ENCODE measurements at regions not wholly inside any gene's neighbourhood (a gene's known extent, or its start where the extent isn't known, plus 50 kb on each side); places are given as distances from the start of the nearest gene placed in this dataset.

DNA sequence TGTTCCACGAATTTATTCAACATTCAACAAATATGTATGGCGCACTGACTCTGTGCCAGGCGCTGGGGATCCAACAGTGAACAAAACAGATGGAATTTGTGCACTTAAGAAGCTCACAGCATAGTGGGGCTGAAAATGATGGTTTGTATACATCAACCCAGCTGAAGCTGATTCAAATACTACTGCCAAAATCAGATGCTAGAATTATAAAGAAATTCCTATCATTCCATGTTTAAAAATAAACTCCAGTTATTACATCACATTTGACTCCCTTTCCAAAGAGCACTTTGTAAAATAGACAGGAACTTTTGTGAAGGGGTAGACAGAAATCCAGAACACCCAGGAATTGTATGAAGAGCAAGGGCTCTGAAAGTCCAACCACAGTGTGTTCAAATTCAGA is 54.1 kb downstream of the ZNF608 start:
- Histone ChIP-seq H3K27ac (ENCODE audit: low read depth, low read length) (no peak overlapping the region), H3K9me2 (ENCODE audit: insufficient read depth) (no peaks in the 10 kb centered on the region), H3K27me3 (ENCODE audit: insufficient read depth, low read length) (no peaks in the 10 kb centered on the region), H4K20me1 (ENCODE audit: insufficient read depth) (no peaks in the 10 kb centered on the region), H3K9me3 (ENCODE audit: control insufficient read depth in 1 of 2, insufficient read depth in 1 of 2, low read depth in 1 of 2, low read length in 2 of 2) (no peaks in the 10 kb centered on the region), H3K36me3 (ENCODE audit: control insufficient read depth in 1 of 2, insufficient read depth in 2 of 2, low read length in 2 of 2) (no peaks in the 10 kb centered on the region), H3K4me3 (replicated peaks in 1 of 2; ENCODE audit: low read depth in 1 of 2, low read length in 2 of 2) (no peak overlapping the region), H3K9ac (ENCODE audit: low read length) (no peak overlapping the region), H3K4me1 (ENCODE audit: control insufficient read depth in 1 of 2, insufficient read depth in 2 of 2, low read length in 2 of 2) (no peaks in the 10 kb centered on the region), H3K79me2 (ENCODE audit: insufficient read depth, low read length) (no peaks in the 10 kb centered on the region), H3K4me2 (ENCODE audit: low read length) (no peak overlapping the region), H2AFZ (ENCODE audit: low read depth, low read length, poor library complexity, severe bottlenecking) (no peak overlapping the region)
- ChIA-PET POLR2A (no interaction called here), CTCF (no interaction called here), RAD21 (ENCODE audit: low non-redundant PET in 1 of 2, low total read pairs in 2 of 2, uncharacterized antibody in 2 of 2, unreplicated experiment in 2 of 2) (no interaction called here)
- ATAC-seq (no peak), DNase-seq (ENCODE audit: low read depth, low spot score) (no peak)
- TF ChIP-seq EGR1 (IDR thresholded peaks at IDR 0.05; ENCODE audit: low read depth) (no peak), SIN3A (IDR thresholded peaks at IDR 0.05; ENCODE audit: low read depth) (no peak), EZH2phosphoT487 (IDR thresholded peaks at IDR 0.05; ENCODE audit: borderline replicate concordance) (no peak), ZFX (IDR thresholded peaks at IDR 0.05) (no peak), SRF (IDR thresholded peaks at IDR 0.05; ENCODE audit: low read depth) (no peak), EZH2 (IDR thresholded peaks at IDR 0.05) (no peak), RAD21 (IDR thresholded peaks at IDR 0.05; ENCODE audit: low read depth) (no peak)
- TF ChIP-seq, protein P1, sequence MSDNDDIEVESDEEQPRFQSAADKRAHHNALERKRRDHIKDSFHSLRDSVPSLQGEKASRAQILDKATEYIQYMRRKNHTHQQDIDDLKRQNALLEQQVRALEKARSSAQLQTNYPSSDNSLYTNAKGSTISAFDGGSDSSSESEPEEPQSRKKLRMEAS (IDR thresholded peaks at IDR 0.05) = no peak
- intact Hi-C loops (cut with micrococcal nuclease) = no loop called here
- no TSS peak for BruUV-seq (replicated peaks)

DNA sequence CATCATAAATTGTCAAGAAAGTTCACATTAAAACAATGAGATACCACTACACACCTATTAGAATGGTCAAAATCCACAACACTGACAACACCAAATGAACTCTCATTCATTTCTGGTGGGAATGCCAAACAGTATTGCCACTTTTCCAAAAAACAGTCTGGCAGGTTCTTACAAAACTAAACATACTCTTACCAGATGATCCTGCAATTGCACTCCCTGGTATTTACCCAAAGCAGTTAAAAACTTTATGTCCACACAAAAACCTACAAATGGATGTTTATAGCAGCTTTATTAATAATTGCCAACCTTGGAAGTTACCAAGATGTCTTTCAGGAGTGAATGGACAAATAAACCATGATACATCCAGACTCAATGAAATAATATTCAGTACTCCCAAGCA is 56.8 kb downstream of the ZNF608 start:
- intact Hi-C loops (cut with micrococcal nuclease) = no loop called here
- H3K4me2 ChIP-seq (ENCODE audit: low read length) = no peak overlapping the region
- no peak overlapping the region for H2AFZ ChIP-seq (ENCODE audit: low read depth, low read length, poor library complexity, severe bottlenecking)
- ChIA-PET RAD21 (ENCODE audit: low non-redundant PET in 1 of 2, low total read pairs in 2 of 2, uncharacterized antibody in 2 of 2, unreplicated experiment in 2 of 2) (no interaction called here), POLR2A (no interaction called here), CTCF (no interaction called here)
- H4K20me1 ChIP-seq (ENCODE audit: insufficient read depth) = no peaks in the 10 kb centered on the region
- H3K27ac ChIP-seq (ENCODE audit: low read depth, low read length) = no peak overlapping the region
- H3K79me2 ChIP-seq (ENCODE audit: insufficient read depth, low read length) = no peaks in the 10 kb centered on the region
- no peak overlapping the region for H3K9ac ChIP-seq (ENCODE audit: low read length)
- no peaks in the 10 kb centered on the region for H3K4me1 ChIP-seq (ENCODE audit: control insufficient read depth in 1 of 2, insufficient read depth in 2 of 2, low read length in 2 of 2)
- no peaks in the 10 kb centered on the region for H3K9me3 ChIP-seq (ENCODE audit: control insufficient read depth in 1 of 2, insufficient read depth in 1 of 2, low read depth in 1 of 2, low read length in 2 of 2)
- DNase-seq (ENCODE audit: low read depth, low spot score) (no peak), ATAC-seq (no peak)
- H3K4me3 ChIP-seq (replicated peaks in 1 of 2; ENCODE audit: low read depth in 1 of 2, low read length in 2 of 2) = no peak overlapping the region
- H3K27me3 ChIP-seq (ENCODE audit: insufficient read depth, low read length) = no peaks in the 10 kb centered on the region
- no peaks in the 10 kb centered on the region for H3K36me3 ChIP-seq (ENCODE audit: control insufficient read depth in 1 of 2, insufficient read depth in 2 of 2, low read length in 2 of 2)
- no peaks in the 10 kb centered on the region for H3K9me2 ChIP-seq (ENCODE audit: insufficient read depth)
- no TSS peak for BruUV-seq (replicated peaks)
- TF ChIP-seq ZFX (IDR thresholded peaks at IDR 0.05) = no peak
- no peak for TF ChIP-seq SP1 (IDR thresholded peaks at IDR 0.05; ENCODE audit: low read depth)
- no peak for TF ChIP-seq TCF7L2 (IDR thresholded peaks at IDR 0.05; ENCODE audit: borderline replicate concordance, extremely low read depth, insufficient read depth, insufficient read length)
- TF ChIP-seq YY1 (IDR thresholded peaks at IDR 0.05; ENCODE audit: extremely low read depth, insufficient replicate concordance, low read depth, low read length) = no peak
- no peak for TF ChIP-seq SRF (IDR thresholded peaks at IDR 0.05; ENCODE audit: low read depth)
- TF ChIP-seq CBX3 (IDR thresholded peaks at IDR 0.05; ENCODE audit: low read depth) = no peak
- TF ChIP-seq CEBPB (IDR thresholded peaks at IDR 0.05; ENCODE audit: low read depth) = no peak
- no peak for TF ChIP-seq RAD21 (IDR thresholded peaks at IDR 0.05; ENCODE audit: low read depth)
- TF ChIP-seq EZH2 (IDR thresholded peaks at IDR 0.05) = no peak
- TF ChIP-seq SIN3A (IDR thresholded peaks at IDR 0.05; ENCODE audit: low read depth) = no peak
- TF ChIP-seq POLR2A (IDR thresholded peaks at IDR 0.05; ENCODE audit: borderline replicate concordance, extremely low read depth, insufficient read depth, insufficient read length) = no peak
- no peak for TF ChIP-seq EGR1 (IDR thresholded peaks at IDR 0.05; ENCODE audit: low read depth)
- TF ChIP-seq ELF1 (IDR thresholded peaks at IDR 0.05; ENCODE audit: borderline replicate concordance, low read depth) = no peak
- TF ChIP-seq EZH2phosphoT487 (IDR thresholded peaks at IDR 0.05; ENCODE audit: borderline replicate concordance) = no peak
- no peak for TF ChIP-seq ZNF274 (IDR thresholded peaks at IDR 0.05; ENCODE audit: low read depth, low read length)
- TF ChIP-seq, protein P1 (IDR thresholded peaks at IDR 0.05) = no peak
- TF ChIP-seq, protein P2, sequence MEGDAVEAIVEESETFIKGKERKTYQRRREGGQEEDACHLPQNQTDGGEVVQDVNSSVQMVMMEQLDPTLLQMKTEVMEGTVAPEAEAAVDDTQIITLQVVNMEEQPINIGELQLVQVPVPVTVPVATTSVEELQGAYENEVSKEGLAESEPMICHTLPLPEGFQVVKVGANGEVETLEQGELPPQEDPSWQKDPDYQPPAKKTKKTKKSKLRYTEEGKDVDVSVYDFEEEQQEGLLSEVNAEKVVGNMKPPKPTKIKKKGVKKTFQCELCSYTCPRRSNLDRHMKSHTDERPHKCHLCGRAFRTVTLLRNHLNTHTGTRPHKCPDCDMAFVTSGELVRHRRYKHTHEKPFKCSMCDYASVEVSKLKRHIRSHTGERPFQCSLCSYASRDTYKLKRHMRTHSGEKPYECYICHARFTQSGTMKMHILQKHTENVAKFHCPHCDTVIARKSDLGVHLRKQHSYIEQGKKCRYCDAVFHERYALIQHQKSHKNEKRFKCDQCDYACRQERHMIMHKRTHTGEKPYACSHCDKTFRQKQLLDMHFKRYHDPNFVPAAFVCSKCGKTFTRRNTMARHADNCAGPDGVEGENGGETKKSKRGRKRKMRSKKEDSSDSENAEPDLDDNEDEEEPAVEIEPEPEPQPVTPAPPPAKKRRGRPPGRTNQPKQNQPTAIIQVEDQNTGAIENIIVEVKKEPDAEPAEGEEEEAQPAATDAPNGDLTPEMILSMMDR (IDR thresholded peaks at IDR 0.05 in 2 of 3, conservative IDR thresholded peaks at IDR 0.05 in 1 of 3; ENCODE audit: borderline replicate concordance in 1 of 3, insufficient read depth in 1 of 3, low read depth in 2 of 3, low read length in 2 of 3) = no peak
- TF ChIP-seq, protein P3, sequence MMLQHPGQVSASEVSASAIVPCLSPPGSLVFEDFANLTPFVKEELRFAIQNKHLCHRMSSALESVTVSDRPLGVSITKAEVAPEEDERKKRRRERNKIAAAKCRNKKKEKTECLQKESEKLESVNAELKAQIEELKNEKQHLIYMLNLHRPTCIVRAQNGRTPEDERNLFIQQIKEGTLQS (IDR thresholded peaks at IDR 0.05) = no peak

All from HCT116 (cell line).